Stomach (tissue), 8 donors: ENCODE measurements at regions not wholly inside any gene's neighbourhood (a gene's known extent, or its start where the extent isn't known, plus 50 kb on each side); places are given as distances from the start of the nearest gene placed in this dataset.
"Not testable (repeated sequence)": the region's sequence is repeated elsewhere in the genome, so short reads cannot be mapped to it uniquely, and the experiment has no call there.

Experiments used
- DNase-seq, 2 donors: peaks; one replicate each; pipeline versions ENCODE4 v3.0.0 to v3.0.0-alpha.2; 2013 to 2019
- H3K27ac ChIP-seq, 5 donors: fragments of 200-600 bp in 4 of 5; sonication (generic) in 4 of 5; one replicate each; pipeline ENCODE4 v1.5.1; 2013 to 2019; ENCODE audit warnings: mild to moderate bottlenecking in 1 of 5, moderate library complexity in 1 of 5
- H3K27me3 ChIP-seq, 3 donors: fragments of 200-600 bp; sonication (generic); one replicate each; pipeline ENCODE4 v1.5.1; 2017 to 2019; ENCODE audit warnings: mixed run types in 1 of 3
- H3K36me3 ChIP-seq, 4 donors: fragments of 200-600 bp; sonication (generic); 1 replicate in 3 of 4; 2 replicates in 1 of 4; pipeline ENCODE4 v1.5.1; 2016 to 2019
- H3K4me1 ChIP-seq, 4 donors: fragments of 200-600 bp; sonication (generic); one replicate each; pipeline ENCODE4 v1.5.1; 2016 to 2019
- H3K4me3 ChIP-seq, 4 donors: fragments of 200-600 bp; sonication (generic) in 3 of 4; one replicate each; pipeline ENCODE4 v1.5.1; 2016 to 2019; ENCODE audit warnings: mild to moderate bottlenecking in 1 of 4
- H3K9me3 ChIP-seq, 4 donors: fragments of 200-600 bp; sonication (generic); one replicate each; pipeline ENCODE4 v1.5.1; 2016 to 2019
- CTCF ChIP-seq, 7 experiments: fragments of 450-650 bp in 4 of 7; fragments of 200-600 bp in 3 of 7; sonication (generic) in 3 of 7; IDR thresholded peaks; one replicate each; pipeline ENCODE4 v1.5.1; 2016 to 2019; ENCODE audit warnings: antibody characterized with exemption in 7 of 7, control low read depth in 2 of 7, mild to moderate bottlenecking in 1 of 7
- EP300 ChIP-seq: sonication (generic); formaldehyde crosslinking; IDR thresholded peaks from one replicate; pipeline ENCODE4 v1.6.1; 2017; ENCODE audit warnings: antibody characterized with exemption
- POLR2A ChIP-seq, 4 donors: fragments of 450-650 bp; IDR thresholded peaks; one replicate each; pipeline ENCODE4 v1.6.1; 2016; ENCODE audit warnings: antibody characterized with exemption in 4 of 4, control low read depth in 2 of 4, mild to moderate bottlenecking in 1 of 4, moderate library complexity in 1 of 4
- POLR2AphosphoS5 ChIP-seq, 3 donors: sonication (generic); formaldehyde crosslinking; IDR thresholded peaks; one replicate each; pipeline ENCODE4 v1.6.1; 2016; ENCODE audit warnings: antibody characterized with exemption in 3 of 3
- WGBS, 5 donors: extraction: QIAGEN DNeasy Blood & Tissue Kit in 3 of 5; methylation state at CpG; one replicate each; pipeline versions ENCODE4 v1.1.5 to v1.1.7; 2013 to 2018; 5-methylcytosine and 5-hydroxymethylcytosine counted together
- intact Hi-C: fragments of 100-400 bp; cut with DNase I; formaldehyde crosslinking; loops from one replicate; pipeline ENCODE4 v1.15.1; 2023; ENCODE audit warnings: low total_unique reads
- donor health status: healthy with polysubstance abuse.
- donor health status: Bipolar disorder and iron deficiency.
- donor health status: healthy.

GRCh38 chrX:109134777-109135176 lies 347.1 kb downstream of the GUCY2F start:
- Histone ChIP-seq H3K9me3 (peaks cover 0 to 37% (median 17%) of the 10 kb centered on the region in 4 donors), H3K4me3 (no peak overlapping the region), H3K4me1 (no peaks in the 10 kb centered on the region), H3K27me3 (no peaks in the 10 kb centered on the region), H3K27ac (no peak overlapping the region), H3K36me3 (no peaks in the 10 kb centered on the region)
- no peak for DNase-seq
- intact Hi-C loops = no loop called here
- TF ChIP-seq EP300 = no peak
- TF ChIP-seq POLR2AphosphoS5 (IDR thresholded peaks at IDR 0.05) = no peak
- no peak for TF ChIP-seq CTCF (IDR thresholded peaks at IDR 0.05)
- TF ChIP-seq POLR2A (IDR thresholded peaks at IDR 0.05) = no peak

GRCh38 chrX:109125304-109125703 lies 356.6 kb downstream of the GUCY2F start:
- Histone ChIP-seq H3K4me3 (no peak overlapping the region), H3K27ac (no peak overlapping the region), H3K36me3 (no peaks in the 10 kb centered on the region), H3K27me3 (no peaks in the 10 kb centered on the region), H3K4me1 (no peaks in the 10 kb centered on the region), H3K9me3 (no peaks in the 10 kb centered on the region)
- WGBS, 5 donors = 76 to 92% (median 84%) methylated on average over 3 of the region's 3 CpGs
- intact Hi-C loops = no loop called here
- no peak for TF ChIP-seq POLR2A (IDR thresholded peaks at IDR 0.05)
- TF ChIP-seq POLR2AphosphoS5 (IDR thresholded peaks at IDR 0.05) = no peak
- TF ChIP-seq EP300 = no peak
- no peak for TF ChIP-seq CTCF (IDR thresholded peaks at IDR 0.05)
- no peak for DNase-seq

GRCh38 chrX:109089359-109089758 lies 353.0 kb upstream of the IRS4 start:
- no peak for TF ChIP-seq POLR2AphosphoS5 (IDR thresholded peaks at IDR 0.05)
- TF ChIP-seq CTCF (IDR thresholded peaks at IDR 0.05) = no peak
- TF ChIP-seq EP300 = no peak
- no peak for TF ChIP-seq POLR2A (IDR thresholded peaks at IDR 0.05)
- Histone ChIP-seq H3K4me3 (no peak overlapping the region), H3K36me3 (no peaks in the 10 kb centered on the region), H3K4me1 (no peaks in the 10 kb centered on the region), H3K9me3 (peaks cover 0 to 15% (median 4%) of the 10 kb centered on the region in 4 donors), H3K27ac (no peak overlapping the region), H3K27me3 (no peaks in the 10 kb centered on the region)
- intact Hi-C loops = no loop called here
- 88 to 100% (median 95%) methylated on average over 4 of the region's 4 CpGs for WGBS, 5 donors
- DNase-seq = no peak

GRCh38 chrX:109077788-109078187 lies 341.4 kb upstream of the IRS4 start:
- 55 to 83% (median 70%) methylated on average over 1 of the region's 1 CpG; no CpG with 5 or more reads in 1 of the 5 donors for WGBS, 5 donors
- TF ChIP-seq POLR2A (IDR thresholded peaks at IDR 0.05) = no peak
- no peak for TF ChIP-seq POLR2AphosphoS5 (IDR thresholded peaks at IDR 0.05)
- TF ChIP-seq EP300 = no peak
- TF ChIP-seq CTCF (IDR thresholded peaks at IDR 0.05) = no peak
- no peaks in the 10 kb centered on the region for H3K36me3 ChIP-seq
- H3K9me3 ChIP-seq = peaks cover 0 to 14% (median 4%) of the 10 kb centered on the region in 4 donors
- H3K27ac ChIP-seq = no peak overlapping the region
- intact Hi-C loops = no loop called here
- no peak overlapping the region for H3K4me3 ChIP-seq
- peaks cover 0 to 6% (median 0%) of the 10 kb centered on the region in 3 donors for H3K27me3 ChIP-seq
- no peak for DNase-seq
- H3K4me1 ChIP-seq = no peaks in the 10 kb centered on the region

- H3K4me3 ChIP-seq, intact Hi-C loops, H3K36me3 ChIP-seq, H3K27ac ChIP-seq, H3K27me3 ChIP-seq, H3K4me1 ChIP-seq, H3K9me3 ChIP-seq: not testable (repeated sequence)
- 72 to 94% (median 80%) methylated on average over 13 to 27 of the region's 27 CpGs for WGBS, 5 donors
- peak in 1 of 2 donors; percentile 41 for DNase-seq
Observed at GRCh38 chrX:109054181-109054581, 317.8 kb upstream of the IRS4 start.
